Central memory CD8-positive, alpha-beta T cell (primary cell): ENCODE measurements at regions not wholly inside any gene's neighbourhood (a gene's known extent, or its start where the extent isn't known, plus 50 kb on each side); places are given as distances from the start of the nearest gene placed in this dataset.

ENCODE experiments used
- ATAC-seq: fragments of 150-1000 bp; cut with Tn5 transposase; replicated peaks from 2 replicates; pipeline ENCODE4 v1.10.0; 2022; ENCODE audit warnings: mild to moderate bottlenecking, moderate FRiP score, moderate number of reproducible peaks; ENCODE audit not compliant: poor library complexity, severe bottlenecking; ENCODE audit errors: extremely low read depth
- DNase-seq, 2 donors: peaks; one replicate each; pipeline ENCODE4 v3.0.0; 2021; ENCODE audit warnings: low spot score in 2 of 2
- H3K27ac Mint-ChIP-seq: one replicate; pipeline ENCODE4 v1.8.0; 2022; ENCODE audit warnings: low read depth, mild to moderate bottlenecking, moderate library complexity, mixed read lengths
- H3K27me3 Mint-ChIP-seq: one replicate; pipeline ENCODE4 v1.8.0; 2022; ENCODE audit warnings: mixed read lengths
- H3K36me3 Mint-ChIP-seq: one replicate; pipeline ENCODE4 v1.8.0; 2022; ENCODE audit warnings: mild to moderate bottlenecking, moderate library complexity, mixed read lengths; ENCODE audit not compliant: insufficient read depth
- H3K4me1 Mint-ChIP-seq: one replicate; pipeline ENCODE4 v1.8.0; 2022; ENCODE audit warnings: mixed read lengths
- H3K4me3 Mint-ChIP-seq: one replicate; pipeline ENCODE4 v1.8.0; 2022; ENCODE audit warnings: mild to moderate bottlenecking, moderate library complexity, mixed read lengths
- H3K9me3 Mint-ChIP-seq: one replicate; pipeline ENCODE4 v1.8.0; 2022; ENCODE audit warnings: mixed read lengths

- Mint-ChIP-seq H3K9me3 (no peaks in the 10 kb centered on the region), H3K4me1 (no peaks in the 10 kb centered on the region), H3K36me3 (no peaks in the 10 kb centered on the region), H3K27ac (no peak overlapping the region), H3K4me3 (no peak overlapping the region), H3K27me3 (peaks cover 50% of the 10 kb centered on the region)
- DNase-seq (no peak), ATAC-seq (no peak)
Measured at GRCh38 chr2:151175864-151176263, 85.8 kb downstream of the RBM43 start.

- no peaks in the 10 kb centered on the region for H3K36me3 Mint-ChIP-seq
- no peak overlapping the region for H3K4me3 Mint-ChIP-seq
- DNase-seq (no peak), ATAC-seq (no peak)
- no peaks in the 10 kb centered on the region for H3K9me3 Mint-ChIP-seq
- no peak overlapping the region for H3K27ac Mint-ChIP-seq
- no peaks in the 10 kb centered on the region for H3K4me1 Mint-ChIP-seq
- H3K27me3 Mint-ChIP-seq = peaks cover 42% of the 10 kb centered on the region
Measured at GRCh38 chr2:151174127-151174526, 87.5 kb downstream of the RBM43 start.

GRCh38 chr2:151171186-151171585 is 90.5 kb downstream of the RBM43 start:
- ATAC-seq (no peak), DNase-seq (no peak)
- H3K27me3 Mint-ChIP-seq = peaks cover 18% of the 10 kb centered on the region
- no peaks in the 10 kb centered on the region for H3K4me1 Mint-ChIP-seq
- H3K9me3 Mint-ChIP-seq = no peaks in the 10 kb centered on the region
- H3K4me3 Mint-ChIP-seq = no peak overlapping the region
- no peak overlapping the region for H3K27ac Mint-ChIP-seq
- H3K36me3 Mint-ChIP-seq = no peaks in the 10 kb centered on the region

- DNase-seq = no peak
- H3K27me3 Mint-ChIP-seq = peaks cover 43% of the 10 kb centered on the region
- ATAC-seq = no peak
- H3K27ac Mint-ChIP-seq = no peak overlapping the region
- H3K9me3 Mint-ChIP-seq = no peaks in the 10 kb centered on the region
- H3K4me3 Mint-ChIP-seq = no peak overlapping the region
- peaks cover 2% of the 10 kb centered on the region for H3K36me3 Mint-ChIP-seq
- no peaks in the 10 kb centered on the region for H3K4me1 Mint-ChIP-seq
Measured at GRCh38 chr2:151166410-151166809, 95.3 kb downstream of the RBM43 start.

- no peak for ATAC-seq
Measured at GRCh38 chr2:151165105-151165684, 96.5 kb downstream of the RBM43 start.

GRCh38 chr2:151161821-151162551 is 99.7 kb downstream of the RBM43 start:
- Mint-ChIP-seq H3K36me3 (peaks cover 2% of the 10 kb centered on the region), H3K27me3 (peaks cover 58% of the 10 kb centered on the region), H3K9me3 (no peaks in the 10 kb centered on the region), H3K27ac (no peak overlapping the region), H3K4me3 (no peak overlapping the region), H3K4me1 (no peaks in the 10 kb centered on the region)
- ATAC-seq = no peak
- DNase-seq = no peak

More at GRCh38 chr2:151165105-151165684, 96.5 kb downstream of the RBM43 start:
- Mint-ChIP-seq H3K9me3 (no peaks in the 10 kb centered on the region), H3K27ac (no peak overlapping the region), H3K4me3 (no peak overlapping the region), H3K4me1 (no peaks in the 10 kb centered on the region), H3K36me3 (peaks cover 2% of the 10 kb centered on the region), H3K27me3 (peaks cover 51% of the 10 kb centered on the region)
- DNase-seq = no peak

GRCh38 chr2:151159109-151159662 is 102.5 kb downstream of the RBM43 start:
- Mint-ChIP-seq H3K4me1 (no peaks in the 10 kb centered on the region), H3K36me3 (peaks cover 2% of the 10 kb centered on the region), H3K9me3 (no peaks in the 10 kb centered on the region), H3K27ac (no peak overlapping the region), H3K27me3 (peaks cover 54% of the 10 kb centered on the region), H3K4me3 (no peak overlapping the region)
- no peak for DNase-seq
- no peak for ATAC-seq

GRCh38 chr2:151157000-151157735 is 104.5 kb downstream of the RBM43 start:
- Mint-ChIP-seq H3K4me3 (no peak overlapping the region), H3K9me3 (no peaks in the 10 kb centered on the region), H3K27ac (no peak overlapping the region), H3K36me3 (peaks cover 2% of the 10 kb centered on the region), H3K4me1 (no peaks in the 10 kb centered on the region), H3K27me3 (peaks cover 48% of the 10 kb centered on the region)
- ATAC-seq (no peak), DNase-seq (no peak)

GRCh38 chr2:151156431-151156830 is 105.2 kb downstream of the RBM43 start:
- Mint-ChIP-seq H3K27ac (no peak overlapping the region), H3K4me3 (no peak overlapping the region), H3K4me1 (no peaks in the 10 kb centered on the region), H3K9me3 (no peaks in the 10 kb centered on the region), H3K36me3 (peaks cover 2% of the 10 kb centered on the region), H3K27me3 (peaks cover 46% of the 10 kb centered on the region)
- ATAC-seq (no peak), DNase-seq (no peak)

GRCh38 chr2:151153601-151154000 is 108.1 kb downstream of the RBM43 start:
- H3K36me3 Mint-ChIP-seq = peaks cover 2% of the 10 kb centered on the region
- no peak for DNase-seq
- H3K4me3 Mint-ChIP-seq = no peak overlapping the region
- ATAC-seq = no peak
- peaks cover 50% of the 10 kb centered on the region for H3K27me3 Mint-ChIP-seq
- no peaks in the 10 kb centered on the region for H3K9me3 Mint-ChIP-seq
- no peak overlapping the region for H3K27ac Mint-ChIP-seq
- H3K4me1 Mint-ChIP-seq = no peaks in the 10 kb centered on the region

- no peak overlapping the region for H3K4me3 Mint-ChIP-seq
- peaks cover 2% of the 10 kb centered on the region for H3K36me3 Mint-ChIP-seq
- H3K4me1 Mint-ChIP-seq = no peaks in the 10 kb centered on the region
- no peak overlapping the region for H3K27ac Mint-ChIP-seq
- peaks cover 61% of the 10 kb centered on the region for H3K27me3 Mint-ChIP-seq
- no peak for DNase-seq
- no peaks in the 10 kb centered on the region for H3K9me3 Mint-ChIP-seq
- no peak for ATAC-seq
Measured at GRCh38 chr2:151150331-151151320, 111.0 kb downstream of the RBM43 start.

GRCh38 chr2:151138507-151138906 is 123.2 kb downstream of the RBM43 start:
- no peak overlapping the region for H3K4me3 Mint-ChIP-seq
- no peak overlapping the region for H3K27ac Mint-ChIP-seq
- H3K36me3 Mint-ChIP-seq = no peaks in the 10 kb centered on the region
- no peaks in the 10 kb centered on the region for H3K4me1 Mint-ChIP-seq
- ATAC-seq = no peak
- no peaks in the 10 kb centered on the region for H3K9me3 Mint-ChIP-seq
- DNase-seq = no peak
- H3K27me3 Mint-ChIP-seq = no peaks in the 10 kb centered on the region
